HepG2 (cell line): ENCODE measurements at regions not wholly inside any gene's neighbourhood (a gene's known extent, or its start where the extent isn't known, plus 50 kb on each side); places are given as distances from the start of the nearest gene placed in this dataset.
A peak's percentile ranks its signal among the peaks of the same experiment; 100 is the strongest.

Experiments
- EHMT2 ChIP-seq: fragments of 200-600 bp; sonication (generic); IDR thresholded peaks from 2 replicates; pipeline ENCODE4 v1.7.0; 2017; ENCODE audit warnings: antibody characterized with exemption, low read depth, low read length, borderline replicate concordance
- FOXO4 ChIP-seq: sonication (generic); formaldehyde crosslinking; conservative IDR thresholded peaks from 2 replicates; pipeline ENCODE4 v1.8.1; 2023; ENCODE audit warnings: missing genetic modification reagents
- MTA1 ChIP-seq: sonication (generic); formaldehyde crosslinking; IDR thresholded peaks from 2 replicates; pipeline ENCODE4 v1.4.0; 2020; ENCODE audit warnings: missing genetic modification reagents, mild to moderate bottlenecking, borderline replicate concordance
- NR1H2 ChIP-seq: sonication (generic); formaldehyde crosslinking; IDR thresholded peaks from 2 replicates; pipeline ENCODE4 v1.8.1; 2022; ENCODE audit warnings: low read depth, missing genetic modification reagents, borderline replicate concordance
- RARG ChIP-seq: sonication (generic); formaldehyde crosslinking; IDR thresholded peaks from 2 replicates; pipeline ENCODE4 v1.4.0; 2020; ENCODE audit warnings: low read depth, mild to moderate bottlenecking, missing genetic modification reagents
- TIGD3 ChIP-seq: sonication (generic); formaldehyde crosslinking; IDR thresholded peaks from 2 replicates; pipeline ENCODE4 v1.5.1; 2020; ENCODE audit warnings: mild to moderate bottlenecking, missing genetic modification reagents, borderline replicate concordance
- ZMYM4 ChIP-seq: sonication (generic); formaldehyde crosslinking; IDR thresholded peaks from 2 replicates; pipeline ENCODE4 v1.8.1; 2023; ENCODE audit warnings: mild to moderate bottlenecking, missing genetic modification reagents
- ZNF205 ChIP-seq: IDR thresholded peaks from 2 replicates; pipeline ENCODE4 v1.6.1; 2018; ENCODE audit warnings: missing biosample characterization, missing genetic modification reagents
- ZNF333 ChIP-seq: sonication (generic); formaldehyde crosslinking; IDR thresholded peaks from 2 replicates; pipeline ENCODE4 v1.4.0; 2020; ENCODE audit warnings: mild to moderate bottlenecking, missing genetic modification reagents, borderline replicate concordance
- ZNF678 ChIP-seq: sonication (generic); formaldehyde crosslinking; IDR thresholded peaks from 2 replicates; pipeline ENCODE4 v1.4.0; 2020; ENCODE audit warnings: mild to moderate bottlenecking, missing genetic modification reagents
- ZNF816 ChIP-seq: sonication (generic); formaldehyde crosslinking; IDR thresholded peaks from 2 replicates; pipeline ENCODE4 v1.8.0; 2022; ENCODE audit warnings: missing genetic modification reagents, mild to moderate bottlenecking, borderline replicate concordance
- TF ChIP-seq, protein P1 (sequence below): sonication (generic); formaldehyde crosslinking; IDR thresholded peaks from 2 replicates; pipeline ENCODE4 v1.4.0; 2020; ENCODE audit warnings: missing genetic modification reagents
- TF ChIP-seq, protein P2 (sequence below): sonication (generic); formaldehyde crosslinking; IDR thresholded peaks from 2 replicates; pipeline ENCODE4 v1.4.0; 2020; ENCODE audit warnings: missing genetic modification reagents
- TF ChIP-seq, protein P3 (sequence below): IDR thresholded peaks from 2 replicates; pipeline ENCODE4 v1.6.1; 2016
- TF ChIP-seq, protein P4 (sequence below): sonication (generic); formaldehyde crosslinking; IDR thresholded peaks from 2 replicates; pipeline ENCODE4 v1.4.0; 2020; ENCODE audit warnings: missing genetic modification reagents

DNA sequence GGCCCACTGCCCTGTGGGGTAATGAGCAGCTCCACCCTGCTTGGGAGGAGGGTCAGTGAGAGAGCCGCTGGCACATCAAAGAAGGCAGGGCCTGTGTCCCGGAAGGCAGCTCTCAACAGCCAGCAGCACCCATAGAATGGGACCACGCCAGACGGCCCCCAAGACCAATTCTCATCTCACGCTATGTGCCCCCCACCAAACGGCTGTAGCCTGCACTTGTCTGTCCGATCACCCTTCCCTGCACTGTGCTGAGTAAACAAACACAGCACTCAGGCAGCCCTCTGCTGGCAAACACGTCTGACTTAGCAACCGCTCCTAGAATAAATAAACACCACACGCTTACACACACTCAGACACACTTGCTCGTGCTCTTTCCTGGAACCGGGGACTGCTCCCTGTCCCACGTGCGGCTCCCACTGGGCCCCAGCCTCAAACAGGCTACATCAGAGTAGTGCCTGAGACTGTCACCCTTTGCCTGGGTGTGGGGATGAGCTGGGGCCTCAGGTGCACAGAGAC lies 53.2 kb upstream of the CDON start (continued):
- TF ChIP-seq, protein P1, sequence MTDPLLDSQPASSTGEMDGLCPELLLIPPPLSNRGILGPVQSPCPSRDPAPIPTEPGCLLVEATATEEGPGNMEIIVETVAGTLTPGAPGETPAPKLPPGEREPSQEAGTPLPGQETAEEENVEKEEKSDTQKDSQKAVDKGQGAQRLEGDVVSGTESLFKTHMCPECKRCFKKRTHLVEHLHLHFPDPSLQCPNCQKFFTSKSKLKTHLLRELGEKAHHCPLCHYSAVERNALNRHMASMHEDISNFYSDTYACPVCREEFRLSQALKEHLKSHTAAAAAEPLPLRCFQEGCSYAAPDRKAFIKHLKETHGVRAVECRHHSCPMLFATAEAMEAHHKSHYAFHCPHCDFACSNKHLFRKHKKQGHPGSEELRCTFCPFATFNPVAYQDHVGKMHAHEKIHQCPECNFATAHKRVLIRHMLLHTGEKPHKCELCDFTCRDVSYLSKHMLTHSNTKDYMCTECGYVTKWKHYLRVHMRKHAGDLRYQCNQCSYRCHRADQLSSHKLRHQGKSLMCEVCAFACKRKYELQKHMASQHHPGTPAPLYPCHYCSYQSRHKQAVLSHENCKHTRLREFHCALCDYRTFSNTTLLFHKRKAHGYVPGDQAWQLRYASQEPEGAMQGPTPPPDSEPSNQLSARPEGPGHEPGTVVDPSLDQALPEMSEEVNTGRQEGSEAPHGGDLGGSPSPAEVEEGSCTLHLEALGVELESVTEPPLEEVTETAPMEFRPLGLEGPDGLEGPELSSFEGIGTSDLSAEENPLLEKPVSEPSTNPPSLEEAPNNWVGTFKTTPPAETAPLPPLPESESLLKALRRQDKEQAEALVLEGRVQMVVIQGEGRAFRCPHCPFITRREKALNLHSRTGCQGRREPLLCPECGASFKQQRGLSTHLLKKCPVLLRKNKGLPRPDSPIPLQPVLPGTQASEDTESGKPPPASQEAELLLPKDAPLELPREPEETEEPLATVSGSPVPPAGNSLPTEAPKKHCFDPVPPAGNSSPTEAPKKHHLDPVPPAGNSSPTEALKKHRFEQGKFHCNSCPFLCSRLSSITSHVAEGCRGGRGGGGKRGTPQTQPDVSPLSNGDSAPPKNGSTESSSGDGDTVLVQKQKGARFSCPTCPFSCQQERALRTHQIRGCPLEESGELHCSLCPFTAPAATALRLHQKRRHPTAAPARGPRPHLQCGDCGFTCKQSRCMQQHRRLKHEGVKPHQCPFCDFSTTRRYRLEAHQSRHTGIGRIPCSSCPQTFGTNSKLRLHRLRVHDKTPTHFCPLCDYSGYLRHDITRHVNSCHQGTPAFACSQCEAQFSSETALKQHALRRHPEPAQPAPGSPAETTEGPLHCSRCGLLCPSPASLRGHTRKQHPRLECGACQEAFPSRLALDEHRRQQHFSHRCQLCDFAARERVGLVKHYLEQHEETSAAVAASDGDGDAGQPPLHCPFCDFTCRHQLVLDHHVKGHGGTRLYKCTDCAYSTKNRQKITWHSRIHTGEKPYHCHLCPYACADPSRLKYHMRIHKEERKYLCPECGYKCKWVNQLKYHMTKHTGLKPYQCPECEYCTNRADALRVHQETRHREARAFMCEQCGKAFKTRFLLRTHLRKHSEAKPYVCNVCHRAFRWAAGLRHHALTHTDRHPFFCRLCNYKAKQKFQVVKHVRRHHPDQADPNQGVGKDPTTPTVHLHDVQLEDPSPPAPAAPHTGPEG (CRISPR knock-in tag) = no peak
- TF ChIP-seq EHMT2 (no peak), ZNF678 (CRISPR knock-in tag) (no peak), FOXO4 (CRISPR knock-in tag) (no peak), ZNF816 (CRISPR knock-in tag) (no peak), TIGD3 (CRISPR knock-in tag) (no peak), MTA1 (CRISPR knock-in tag) (peak; percentile 78; the same call in 1 of the 2 replicates), NR1H2 (CRISPR knock-in tag) (no peak), ZNF205 (CRISPR knock-in tag) (0 out of 2 replicates have a peak, but pooled peaks have one; percentile 48), ZNF333 (no peak), ZMYM4 (peak; percentile 28; the same call in 1 of the 2 replicates), RARG (CRISPR knock-in tag) (0 out of 2 replicates have a peak, but pooled peaks have one; percentile 31)
- TF ChIP-seq, protein P2, sequence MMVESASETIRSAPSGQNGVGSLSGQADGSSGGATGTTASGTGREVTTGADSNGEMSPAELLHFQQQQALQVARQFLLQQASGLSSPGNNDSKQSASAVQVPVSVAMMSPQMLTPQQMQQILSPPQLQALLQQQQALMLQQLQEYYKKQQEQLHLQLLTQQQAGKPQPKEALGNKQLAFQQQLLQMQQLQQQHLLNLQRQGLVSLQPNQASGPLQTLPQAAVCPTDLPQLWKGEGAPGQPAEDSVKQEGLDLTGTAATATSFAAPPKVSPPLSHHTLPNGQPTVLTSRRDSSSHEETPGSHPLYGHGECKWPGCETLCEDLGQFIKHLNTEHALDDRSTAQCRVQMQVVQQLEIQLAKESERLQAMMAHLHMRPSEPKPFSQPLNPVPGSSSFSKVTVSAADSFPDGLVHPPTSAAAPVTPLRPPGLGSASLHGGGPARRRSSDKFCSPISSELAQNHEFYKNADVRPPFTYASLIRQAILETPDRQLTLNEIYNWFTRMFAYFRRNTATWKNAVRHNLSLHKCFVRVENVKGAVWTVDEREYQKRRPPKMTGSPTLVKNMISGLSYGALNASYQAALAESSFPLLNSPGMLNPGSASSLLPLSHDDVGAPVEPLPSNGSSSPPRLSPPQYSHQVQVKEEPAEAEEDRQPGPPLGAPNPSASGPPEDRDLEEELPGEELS (CRISPR knock-in tag) = peak; percentile 95
- TF ChIP-seq, protein P3, sequence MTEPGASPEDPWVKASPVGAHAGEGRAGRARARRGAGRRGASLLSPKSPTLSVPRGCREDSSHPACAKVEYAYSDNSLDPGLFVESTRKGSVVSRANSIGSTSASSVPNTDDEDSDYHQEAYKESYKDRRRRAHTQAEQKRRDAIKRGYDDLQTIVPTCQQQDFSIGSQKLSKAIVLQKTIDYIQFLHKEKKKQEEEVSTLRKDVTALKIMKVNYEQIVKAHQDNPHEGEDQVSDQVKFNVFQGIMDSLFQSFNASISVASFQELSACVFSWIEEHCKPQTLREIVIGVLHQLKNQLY (CRISPR knock-in tag) = peak; percentile 77; the same call in 1 of the 2 replicates
- TF ChIP-seq, protein P4, sequence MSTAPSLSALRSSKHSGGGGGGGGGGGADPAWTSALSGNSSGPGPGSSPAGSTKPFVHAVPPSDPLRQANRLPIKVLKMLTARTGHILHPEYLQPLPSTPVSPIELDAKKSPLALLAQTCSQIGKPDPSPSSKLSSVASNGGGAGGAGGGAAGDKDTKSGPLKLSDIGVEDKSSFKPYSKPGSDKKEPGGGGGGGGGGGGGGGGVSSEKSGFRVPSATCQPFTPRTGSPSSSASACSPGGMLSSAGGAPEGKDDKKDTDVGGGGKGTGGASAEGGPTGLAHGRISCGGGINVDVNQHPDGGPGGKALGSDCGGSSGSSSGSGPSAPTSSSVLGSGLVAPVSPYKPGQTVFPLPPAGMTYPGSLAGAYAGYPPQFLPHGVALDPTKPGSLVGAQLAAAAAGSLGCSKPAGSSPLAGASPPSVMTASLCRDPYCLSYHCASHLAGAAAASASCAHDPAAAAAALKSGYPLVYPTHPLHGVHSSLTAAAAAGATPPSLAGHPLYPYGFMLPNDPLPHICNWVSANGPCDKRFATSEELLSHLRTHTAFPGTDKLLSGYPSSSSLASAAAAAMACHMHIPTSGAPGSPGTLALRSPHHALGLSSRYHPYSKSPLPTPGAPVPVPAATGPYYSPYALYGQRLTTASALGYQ (CRISPR knock-in tag) = peak; percentile 81; the same call in 1 of the 2 replicates
